Tibial nerve (tissue), 3 donors: ENCODE measurements at regions not wholly inside any gene's neighbourhood (a gene's known extent, or its start where the extent isn't known, plus 50 kb on each side); places are given as distances from the start of the nearest gene placed in this dataset.
"Not testable (repeated sequence)": the region's sequence is repeated elsewhere in the genome, so short reads cannot be mapped to it uniquely, and the experiment has no call there.

Source experiments
- POLR2A ChIP-seq, 2 donors: fragments of 450-650 bp; IDR thresholded peaks; one replicate each; pipeline ENCODE4 v1.6.1; 2017; ENCODE audit warnings: antibody characterized with exemption in 2 of 2, mild to moderate bottlenecking in 2 of 2, moderate library complexity in 2 of 2
- TF ChIP-seq, protein P1 (sequence below), 5 experiments: fragments of 200-600 bp in 3 of 5; fragments of 450-650 bp in 2 of 5; sonication (generic) in 3 of 5; IDR thresholded peaks; one replicate each; pipeline ENCODE4 v1.5.1; 2016 to 2019; ENCODE audit warnings: antibody characterized with exemption in 5 of 5, mild to moderate bottlenecking in 3 of 5, moderate library complexity in 2 of 5

DNA sequence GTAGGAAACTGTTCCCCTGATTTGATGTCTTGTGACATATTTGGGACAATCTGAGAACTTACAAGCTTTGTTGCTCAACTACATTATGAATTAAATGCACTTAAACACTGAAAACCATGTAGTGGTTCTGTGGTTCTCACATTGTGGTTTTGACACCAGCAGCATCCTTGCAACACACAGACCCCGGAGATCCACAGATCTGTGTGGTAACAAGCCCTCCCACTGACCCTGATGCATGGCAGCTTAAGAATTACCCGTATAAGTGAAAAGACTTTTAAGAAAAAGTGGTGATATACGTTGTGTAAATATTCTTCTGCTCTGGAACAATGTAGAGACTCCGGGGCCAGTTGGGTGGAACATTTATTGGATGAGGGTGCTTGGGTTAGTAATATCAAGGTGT, 127.4 kb upstream of the ANKRD30BL start:
- TF ChIP-seq, protein P1, sequence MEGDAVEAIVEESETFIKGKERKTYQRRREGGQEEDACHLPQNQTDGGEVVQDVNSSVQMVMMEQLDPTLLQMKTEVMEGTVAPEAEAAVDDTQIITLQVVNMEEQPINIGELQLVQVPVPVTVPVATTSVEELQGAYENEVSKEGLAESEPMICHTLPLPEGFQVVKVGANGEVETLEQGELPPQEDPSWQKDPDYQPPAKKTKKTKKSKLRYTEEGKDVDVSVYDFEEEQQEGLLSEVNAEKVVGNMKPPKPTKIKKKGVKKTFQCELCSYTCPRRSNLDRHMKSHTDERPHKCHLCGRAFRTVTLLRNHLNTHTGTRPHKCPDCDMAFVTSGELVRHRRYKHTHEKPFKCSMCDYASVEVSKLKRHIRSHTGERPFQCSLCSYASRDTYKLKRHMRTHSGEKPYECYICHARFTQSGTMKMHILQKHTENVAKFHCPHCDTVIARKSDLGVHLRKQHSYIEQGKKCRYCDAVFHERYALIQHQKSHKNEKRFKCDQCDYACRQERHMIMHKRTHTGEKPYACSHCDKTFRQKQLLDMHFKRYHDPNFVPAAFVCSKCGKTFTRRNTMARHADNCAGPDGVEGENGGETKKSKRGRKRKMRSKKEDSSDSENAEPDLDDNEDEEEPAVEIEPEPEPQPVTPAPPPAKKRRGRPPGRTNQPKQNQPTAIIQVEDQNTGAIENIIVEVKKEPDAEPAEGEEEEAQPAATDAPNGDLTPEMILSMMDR (IDR thresholded peaks at IDR 0.05) = not testable (repeated sequence)
- TF ChIP-seq POLR2A (IDR thresholded peaks at IDR 0.05) = not testable (repeated sequence)
